MM.1S (cell line): ENCODE measurements at regions not wholly inside any gene's neighbourhood (a gene's known extent, or its start where the extent isn't known, plus 50 kb on each side); places are given as distances from the start of the nearest gene placed in this dataset.

Experiments
- CTCF ChIP-seq: fragments of 300-600 bp; sonication (generic); IDR thresholded peaks from 2 replicates; pipeline ENCODE4 v1.5.1; 2016; ENCODE audit warnings: antibody characterized with exemption, low read length, mixed read lengths
- EZH2 ChIP-seq: fragments of 300-600 bp; sonication (generic); optimal IDR thresholded peaks from 2 replicates; pipeline ENCODE3; 2017; ENCODE audit warnings: low read depth, mild to moderate bottlenecking, antibody characterized with exemption, low read length, mixed read lengths
- EZH2phosphoT487 ChIP-seq: fragments of 300-600 bp; sonication (generic); IDR thresholded peaks from 2 replicates; pipeline ENCODE4 v1.6.1; 2018; ENCODE audit warnings: antibody characterized with exemption, low read length

DNA sequence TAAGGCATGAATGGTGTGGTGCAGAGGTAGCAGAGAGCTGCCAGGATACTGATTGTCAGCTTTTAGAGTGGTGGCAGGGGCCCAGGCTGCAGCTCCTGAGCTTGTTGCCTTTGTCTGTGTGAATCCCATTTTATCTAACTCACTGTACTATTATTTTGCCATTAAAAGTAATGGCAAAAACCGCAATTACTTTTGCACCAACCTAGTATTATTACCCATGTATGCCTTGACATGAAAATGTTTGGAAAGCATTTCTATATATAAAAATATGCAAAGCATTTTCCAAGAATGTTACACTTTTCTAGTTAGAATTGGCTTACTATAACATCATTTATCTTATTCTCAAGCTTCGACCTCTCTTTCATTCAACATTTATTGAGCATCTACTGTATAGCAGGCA is 308.1 kb upstream of the MYOCD start:
- no peak for TF ChIP-seq EZH2phosphoT487
- TF ChIP-seq CTCF, result no peak
- TF ChIP-seq EZH2, result no peak
